GM12878 (cell line): ENCODE measurements at regions not wholly inside any gene's neighbourhood (a gene's known extent, or its start where the extent isn't known, plus 50 kb on each side); places are given as distances from the start of the nearest gene placed in this dataset.

Experiments used
- ATAC-seq: fragments of 200-7000 bp; cut with Tn5 transposase; 3 replicates; pipeline ENCODE4 v1.9.1; 2020; ENCODE audit warnings: mild to moderate bottlenecking, moderate library complexity
- BruUV-seq: library from RNA; stranded (reverse); fragments of 400-500 nt; replicated peaks from 2 replicates; lab custom pipeline; 2021; lab: Mats Ljungman, UMichigan
- CTCF ChIA-PET: fragments of 300-600 bp; sonication (Branson Sonifier 250); formaldehyde crosslinking; extraction: SDS; loops from one replicate; lab custom pipeline; 2021; ENCODE audit warnings: inconsistent platforms; lab: Yijun Ruan, JAX
- POLR2A ChIA-PET: fragments of 350-600 bp; formaldehyde crosslinking; extraction: SDS; loops from one replicate; lab custom pipeline; 2021; ENCODE audit warnings: inconsistent platforms; lab: Charles Lee
- RAD21 ChIA-PET: fragments of 300-600 bp; sonication (Branson Sonifier 250); formaldehyde crosslinking; loops from one replicate; lab custom pipeline; 2023; ENCODE audit warnings: antibody characterized with exemption; ENCODE audit not compliant: unreplicated experiment; lab: Charles Lee
- SMC1A ChIA-PET: fragments of 300-600 bp; sonication (Branson Sonifier 250); formaldehyde crosslinking; loops from one replicate; lab custom pipeline; 2023; ENCODE audit not compliant: unreplicated experiment, uncharacterized antibody; lab: Charles Lee
- DNase-seq: peaks from one replicate; pipeline ENCODE4 v3.0.0-alpha.2; 2011; ENCODE audit warnings: low read depth, low spot score
- FAIRE-seq: peaks from 3 replicates; lab custom pipeline; 2011; peaks lifted over from hg19 to GRCh38; lab: Jason Lieb, UNC
- H2AFZ ChIP-seq: 2 replicates; pipeline ENCODE4 v1.6.0; 2011; ENCODE audit warnings: low read depth, low read length, control low read depth; ENCODE audit not compliant: control insufficient read depth
- H3K27ac ChIP-seq: 2 replicates; pipeline ENCODE4 v1.5.1; 2011; ENCODE audit warnings: control low read depth; ENCODE audit not compliant: control insufficient read depth, insufficient read depth
- H3K27me3 ChIP-seq, 2 experiments: replicated peaks in 1 of 2; 2 replicates each; pipeline versions ENCODE4 v1.6.0 to v1.6.1; 2011; ENCODE audit warnings: low read length in 1 of 2; ENCODE audit not compliant: control insufficient read depth in 2 of 2, insufficient read depth in 2 of 2
- H3K36me3 ChIP-seq, 2 experiments: 2 replicates each; pipeline ENCODE4 v1.5.1; 2011; ENCODE audit warnings: low read length in 1 of 2; ENCODE audit not compliant: control insufficient read depth in 2 of 2, insufficient read depth in 2 of 2
- H3K4me1 ChIP-seq: 2 replicates; pipeline ENCODE4 v1.6.1; 2011; ENCODE audit warnings: mild to moderate bottlenecking, low read length, moderate library complexity, mixed read lengths; ENCODE audit not compliant: control insufficient read depth, insufficient read depth
- H3K4me2 ChIP-seq: 2 replicates; pipeline ENCODE4 v1.6.0; 2011; ENCODE audit warnings: control low read depth; ENCODE audit not compliant: control insufficient read depth, insufficient read depth
- H3K4me3 ChIP-seq: fragments of 200-600 bp; sonication (generic); 2 replicates; pipeline ENCODE4 v1.5.1; 2016
- H3K79me2 ChIP-seq: 2 replicates; pipeline ENCODE4 v1.6.0; 2011; ENCODE audit warnings: low read length; ENCODE audit not compliant: control insufficient read depth, insufficient read depth
- H3K9ac ChIP-seq: 2 replicates; pipeline ENCODE4 v1.8.0; 2011; ENCODE audit warnings: low read length, control low read depth, mixed read lengths; ENCODE audit not compliant: control insufficient read depth, insufficient read depth
- H3K9me3 ChIP-seq: replicated peaks from 3 replicates; pipeline ENCODE4 v1.5.1; 2011; ENCODE audit warnings: mild to moderate bottlenecking, low read length; ENCODE audit not compliant: control insufficient read depth, insufficient read depth
- H4K20me1 ChIP-seq: 2 replicates; pipeline ENCODE4 v1.6.0; 2011; ENCODE audit not compliant: control insufficient read depth, insufficient read depth
- ESRRA ChIP-seq: IDR thresholded peaks from 2 replicates; pipeline ENCODE4 v1.6.1; 2012; ENCODE audit warnings: mild to moderate bottlenecking, low read length, improper control_type of control experiment
- FOXK2 ChIP-seq: fragments of 450-650 bp; IDR thresholded peaks from 2 replicates; pipeline ENCODE4 v1.6.1; 2017; ENCODE audit warnings: mild to moderate bottlenecking, moderate library complexity
- HDAC2 ChIP-seq: fragments of 200-600 bp; sonication (generic); IDR thresholded peaks from 2 replicates; pipeline ENCODE4 v1.6.1; 2017
- MTA3 ChIP-seq: IDR thresholded peaks from 2 replicates; pipeline ENCODE4 v1.6.1; 2012; ENCODE audit warnings: low read length, inconsistent platforms, borderline replicate concordance
- RAD51 ChIP-seq: fragments of 450-650 bp; IDR thresholded peaks from 2 replicates; pipeline ENCODE4 v1.6.1; 2016; ENCODE audit warnings: moderate library complexity, mild to moderate bottlenecking, inconsistent platforms
- SMC3 ChIP-seq: IDR thresholded peaks from 2 replicates; pipeline ENCODE4 v1.6.1; 2011; ENCODE audit warnings: low read length, improper control_type of control experiment, borderline replicate concordance
- SPI1 ChIP-seq: IDR thresholded peaks from 2 replicates; pipeline ENCODE4 v1.6.1; 2011; ENCODE audit warnings: low read depth, mild to moderate bottlenecking, low read length, moderate library complexity, borderline replicate concordance; ENCODE audit not compliant: insufficient read depth
- WGBS: methylation state at CpG from one replicate; pipeline ENCODE4 v1.1.6; 2016; ENCODE audit warnings: low lambda C conversion rate; ENCODE audit not compliant: insufficient replicate concordance, insufficient coverage; ENCODE audit errors: missing lambda C conversion rate; 5-methylcytosine and 5-hydroxymethylcytosine counted together
- in situ Hi-C: fragments of 300-500 bp; cut with MboI; formaldehyde crosslinking; loops from 9 replicates; pipeline ENCODE4 v1.14.3; 2018; ENCODE audit warnings: mixed read lengths
- intact Hi-C: fragments of 100-400 bp; cut with micrococcal nuclease; formaldehyde crosslinking; loops from one replicate; pipeline ENCODE4 v1.14.2; 2022; ENCODE audit not compliant: unreplicated experiment
- TF ChIP-seq, protein P1 (sequence below): IDR thresholded peaks from 2 replicates; pipeline ENCODE4 v1.6.1; 2012; ENCODE audit warnings: low read depth, low read length, improper control_type of control experiment

DNA sequence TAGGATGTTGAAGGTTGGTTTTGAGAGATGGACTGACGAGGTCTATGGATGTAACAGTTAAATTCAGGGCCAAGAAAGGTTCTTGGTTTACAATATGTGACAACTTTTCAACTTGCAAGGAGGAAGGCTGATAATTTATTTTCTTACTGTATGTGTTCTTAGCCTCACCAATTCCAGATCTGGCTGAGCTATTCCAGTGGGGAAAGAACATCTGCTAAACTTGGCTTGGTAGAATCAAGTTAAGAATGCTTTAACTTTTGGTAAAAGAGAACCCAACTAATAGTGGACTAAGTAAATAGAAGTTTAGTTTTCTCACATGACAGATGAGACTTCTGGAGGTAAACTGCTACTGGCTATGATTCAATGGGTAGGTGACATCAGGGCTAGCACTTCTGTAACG, 222.9 kb downstream of the KLF5 start (continued):
- TF ChIP-seq HDAC2: no peak
- no peak for TF ChIP-seq RAD51
- no peak for TF ChIP-seq SMC3
- TF ChIP-seq, protein P1, sequence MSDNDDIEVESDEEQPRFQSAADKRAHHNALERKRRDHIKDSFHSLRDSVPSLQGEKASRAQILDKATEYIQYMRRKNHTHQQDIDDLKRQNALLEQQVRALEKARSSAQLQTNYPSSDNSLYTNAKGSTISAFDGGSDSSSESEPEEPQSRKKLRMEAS: no peak
- TF ChIP-seq, all 136 proteins: peak for 0

DNA sequence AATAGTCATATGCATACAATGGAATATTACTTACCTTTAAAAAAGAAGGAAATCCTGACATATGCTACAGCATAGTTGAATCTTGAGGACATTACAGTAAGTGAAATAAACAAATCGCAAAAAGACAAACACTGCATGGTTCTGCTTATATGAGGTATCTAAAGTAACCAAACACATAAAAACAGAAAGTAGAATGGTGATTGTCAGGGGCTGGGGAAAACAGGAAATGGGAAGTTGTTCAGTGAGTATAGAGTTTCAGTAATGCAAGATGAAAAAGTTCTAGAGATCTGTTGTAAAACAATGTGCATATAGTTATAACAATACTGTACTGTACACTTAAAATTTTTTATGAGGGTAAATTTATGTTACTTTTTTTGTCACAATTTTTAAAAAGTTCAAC, 219.4 kb downstream of the KLF5 start:
- CTCF ChIA-PET: no interaction called here
- no peak overlapping the region for H3K4me2 ChIP-seq

DNA sequence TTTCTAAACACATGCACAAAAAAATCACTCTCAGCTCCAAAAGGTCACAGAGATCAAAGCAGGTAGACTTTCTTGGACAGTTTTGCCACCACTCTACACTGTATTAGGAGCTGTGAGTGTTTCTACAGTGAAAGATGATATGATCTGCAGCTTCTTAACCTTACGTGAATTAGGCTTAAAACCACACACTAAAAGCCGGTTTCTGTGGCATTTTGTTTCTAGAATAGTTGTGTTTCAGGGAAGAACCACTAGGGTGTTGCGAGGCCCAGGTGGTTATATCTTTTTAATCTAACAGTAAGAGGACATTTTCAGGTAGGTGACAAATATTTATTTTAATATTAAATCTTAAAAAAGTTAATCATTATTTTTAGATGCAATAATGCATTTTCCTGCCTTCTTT, 216.4 kb downstream of the KLF5 start:
- H4K20me1 ChIP-seq: no peaks in the 10 kb centered on the region
- WGBS: 34% methylated on average over 3 of the region's 3 CpGs
- in situ Hi-C loops (no loop called here), intact Hi-C loops (no loop called here)
- H3K79me2 ChIP-seq: no peaks in the 10 kb centered on the region
- H3K9ac ChIP-seq: no peak overlapping the region
- ChIA-PET CTCF (no interaction called here), POLR2A (no interaction called here), RAD21 (no interaction called here), SMC1A (no interaction called here)
- H3K4me1 ChIP-seq: no peaks in the 10 kb centered on the region
- no peak overlapping the region for H3K27ac ChIP-seq
- ATAC-seq: peak; percentile 35
- no peak overlapping the region for H2AFZ ChIP-seq
- no peak overlapping the region for H3K4me2 ChIP-seq
- no TSS peak for BruUV-seq
- TF ChIP-seq MTA3 (no peak), ESRRA (no peak)
- no peak for DNase-seq
- FAIRE-seq: no peak
- H3K4me3 ChIP-seq: no peak overlapping the region
- H3K36me3 ChIP-seq: no peaks in the 10 kb centered on the region
- no peaks in the 10 kb centered on the region for H3K9me3 ChIP-seq
- no peaks in the 10 kb centered on the region for H3K27me3 ChIP-seq

More for the DNA sequence above, 219.4 kb downstream of the KLF5 start:
- no peak overlapping the region for H3K9ac ChIP-seq
- WGBS: 56% methylated on average over 1 of the region's 1 CpG
- H3K36me3 ChIP-seq: no peaks in the 10 kb centered on the region
- H3K79me2 ChIP-seq: no peaks in the 10 kb centered on the region
- no peak overlapping the region for H3K4me3 ChIP-seq
- no peak overlapping the region for H2AFZ ChIP-seq
- DNase-seq: no peak
- POLR2A ChIA-PET: no interaction called here
- no peaks in the 10 kb centered on the region for H3K27me3 ChIP-seq
- H4K20me1 ChIP-seq: no peaks in the 10 kb centered on the region
- RAD21 ChIA-PET: no interaction called here
- H3K4me1 ChIP-seq: no peaks in the 10 kb centered on the region
- in situ Hi-C loops (no loop called here), intact Hi-C loops (no loop called here)
- no peak overlapping the region for H3K27ac ChIP-seq
- FAIRE-seq: no peak
- SMC1A ChIA-PET: no interaction called here
- ATAC-seq: peak; percentile 40; the same call in 2 of the 3 replicates
- no peak for TF ChIP-seq FOXK2
- TF ChIP-seq SPI1: peak; percentile 46; the same call in 1 of the 2 replicates
- BruUV-seq: no TSS peak
- H3K9me3 ChIP-seq: no peaks in the 10 kb centered on the region
